ENCODE measurements at regions not wholly inside any gene's neighbourhood (a gene's known extent, or its start where the extent isn't known, plus 50 kb on each side); places are given as distances from the start of the nearest gene placed in this dataset.

DNA sequence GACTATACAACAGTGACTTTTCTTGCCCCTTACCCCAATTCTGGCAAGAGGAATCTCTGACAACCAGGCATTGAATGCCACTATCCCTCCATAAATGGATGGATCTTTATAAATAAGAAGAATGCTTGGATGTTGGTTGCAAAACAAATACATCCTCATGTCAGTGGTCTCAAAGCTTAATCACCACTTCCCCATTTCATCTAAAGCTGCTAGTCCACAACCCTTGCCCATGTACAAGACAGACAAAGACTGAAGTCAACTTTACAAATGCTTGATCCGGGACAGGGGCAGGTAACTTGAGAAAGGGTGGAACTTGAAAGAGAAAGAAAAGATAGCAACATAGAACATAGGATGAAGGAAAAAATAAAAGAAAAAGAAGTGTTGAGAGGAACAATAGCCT is 540.5 kb upstream of the NOX3 start:
- TF ChIP-seq, protein P1, sequence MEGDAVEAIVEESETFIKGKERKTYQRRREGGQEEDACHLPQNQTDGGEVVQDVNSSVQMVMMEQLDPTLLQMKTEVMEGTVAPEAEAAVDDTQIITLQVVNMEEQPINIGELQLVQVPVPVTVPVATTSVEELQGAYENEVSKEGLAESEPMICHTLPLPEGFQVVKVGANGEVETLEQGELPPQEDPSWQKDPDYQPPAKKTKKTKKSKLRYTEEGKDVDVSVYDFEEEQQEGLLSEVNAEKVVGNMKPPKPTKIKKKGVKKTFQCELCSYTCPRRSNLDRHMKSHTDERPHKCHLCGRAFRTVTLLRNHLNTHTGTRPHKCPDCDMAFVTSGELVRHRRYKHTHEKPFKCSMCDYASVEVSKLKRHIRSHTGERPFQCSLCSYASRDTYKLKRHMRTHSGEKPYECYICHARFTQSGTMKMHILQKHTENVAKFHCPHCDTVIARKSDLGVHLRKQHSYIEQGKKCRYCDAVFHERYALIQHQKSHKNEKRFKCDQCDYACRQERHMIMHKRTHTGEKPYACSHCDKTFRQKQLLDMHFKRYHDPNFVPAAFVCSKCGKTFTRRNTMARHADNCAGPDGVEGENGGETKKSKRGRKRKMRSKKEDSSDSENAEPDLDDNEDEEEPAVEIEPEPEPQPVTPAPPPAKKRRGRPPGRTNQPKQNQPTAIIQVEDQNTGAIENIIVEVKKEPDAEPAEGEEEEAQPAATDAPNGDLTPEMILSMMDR (IDR thresholded peaks at IDR 0.05) = no peak
- no peak for TF ChIP-seq EP300 (IDR thresholded peaks at IDR 0.05)
